ENCODE measurements at regions not wholly inside any gene's neighbourhood (a gene's known extent, or its start where the extent isn't known, plus 50 kb on each side); places are given as distances from the start of the nearest gene placed in this dataset.
"Not testable (repeated sequence)": the region's sequence is repeated elsewhere in the genome, so short reads cannot be mapped to it uniquely, and the experiment has no call there.

DNA sequence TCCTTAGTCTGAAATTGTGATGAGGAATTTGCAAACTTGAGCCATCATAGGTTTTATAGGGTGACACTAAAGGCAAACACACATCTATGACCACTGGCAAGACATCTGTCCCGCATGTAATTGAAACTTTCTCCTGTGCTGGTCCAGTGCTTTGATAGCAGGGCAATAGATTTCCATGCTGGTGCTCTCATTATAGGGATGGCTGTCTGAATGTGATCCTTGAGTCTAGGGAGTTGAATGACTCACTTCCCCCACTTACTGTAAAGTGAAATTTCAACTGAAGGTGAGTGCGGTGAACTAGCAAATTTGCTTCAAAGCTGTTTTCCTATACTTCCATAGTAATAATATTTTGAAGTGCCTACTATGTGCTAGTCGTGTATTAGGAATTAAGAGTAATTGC is 1630.0 kb downstream of the STIM2 start:
- no peak for DNase-seq (ENCODE audit: extremely low read depth, low read depth)

DNA sequence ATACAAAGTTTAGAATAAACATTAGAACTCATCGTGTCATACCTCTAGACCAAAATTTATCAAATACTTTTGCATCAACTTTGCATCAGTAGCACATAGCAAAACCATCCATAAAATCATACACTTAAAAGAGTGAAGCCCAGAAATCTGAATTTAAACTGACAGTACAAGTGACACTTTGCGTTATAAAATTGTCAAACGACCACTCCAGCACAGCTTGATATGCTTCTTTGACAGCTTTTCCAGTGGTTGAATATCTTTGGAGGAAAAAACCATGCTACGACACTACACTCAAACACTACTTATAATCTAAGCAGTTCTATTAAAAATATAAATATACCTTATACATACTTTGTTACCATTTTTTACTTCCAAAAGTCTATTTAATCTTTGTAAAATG is 1644.4 kb downstream of the STIM2 start:
- DNase-seq (ENCODE audit: extremely low read depth, low read depth) = no peak

DNA sequence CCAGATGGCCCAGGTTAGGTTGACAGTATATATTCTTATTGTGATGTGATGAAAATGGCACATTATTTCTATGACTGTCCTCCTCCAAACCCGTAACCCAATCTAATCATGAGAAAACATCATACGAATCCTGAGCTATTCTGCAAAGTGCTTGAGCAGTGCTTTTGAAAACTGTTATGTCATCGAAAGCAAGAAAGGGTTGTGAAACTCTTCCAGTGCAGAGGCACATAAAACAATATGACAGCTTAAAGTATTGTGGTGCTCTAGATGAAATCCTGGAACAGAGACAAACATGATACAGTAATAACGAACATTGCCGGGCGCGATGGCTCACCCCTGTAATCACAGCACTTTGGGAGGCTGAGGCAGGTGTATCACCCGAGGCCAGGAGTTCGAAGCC is 1648.0 kb downstream of the STIM2 start:
- DNase-seq (ENCODE audit: extremely low read depth, low read depth) = no peak

DNA sequence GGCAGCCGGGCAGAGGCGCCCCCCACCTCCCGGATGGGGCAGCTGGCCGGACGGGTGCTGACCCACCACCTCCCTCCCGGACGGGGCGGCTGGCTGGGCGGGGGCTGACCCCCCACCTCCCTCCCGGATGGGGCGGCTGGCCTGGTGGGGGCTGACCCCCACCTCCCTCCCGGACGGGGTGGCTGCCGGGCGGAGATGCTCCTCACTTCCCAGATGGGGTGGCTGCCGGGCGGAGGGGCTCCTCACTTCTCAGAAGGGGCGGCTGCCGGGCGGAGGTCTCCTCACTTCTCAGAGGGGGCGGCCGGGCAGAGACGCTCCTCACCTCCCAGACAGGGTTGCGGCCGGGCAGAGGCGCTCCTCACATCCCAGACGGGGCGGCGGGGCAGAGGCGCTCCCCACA is 1654.1 kb downstream of the STIM2 start:
- not testable (repeated sequence) for DNase-seq (ENCODE audit: extremely low read depth, low read depth)

DNA sequence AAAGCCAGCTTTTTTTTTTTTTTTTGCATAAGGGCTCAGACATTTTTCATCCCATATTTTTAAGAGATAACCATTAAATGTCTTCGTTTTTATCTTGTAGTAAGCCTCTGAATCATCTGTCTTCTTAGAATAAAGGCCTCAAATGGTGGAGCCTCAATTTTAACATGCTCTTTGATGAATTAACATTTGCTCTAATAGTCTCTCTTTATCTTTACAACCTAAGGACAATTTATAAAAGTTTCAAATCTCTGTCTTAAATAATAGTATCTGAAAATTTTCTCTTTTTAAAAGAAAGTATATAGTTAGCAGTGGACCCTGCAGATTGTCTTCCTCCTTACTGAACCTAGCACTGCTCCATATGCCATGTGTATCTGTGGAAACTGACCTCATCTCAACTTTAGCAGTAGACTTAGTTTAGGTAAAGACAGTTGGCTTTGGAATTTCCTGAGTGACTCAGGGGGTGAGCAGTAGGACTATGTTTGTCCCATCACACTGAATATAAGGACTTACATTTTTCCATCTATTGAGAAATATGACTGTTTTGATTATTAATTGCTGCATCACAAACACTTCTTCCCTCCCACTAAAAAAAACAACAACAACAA is 1658.0 kb downstream of the STIM2 start:
- no peak for DNase-seq (ENCODE audit: extremely low read depth, low read depth)

DNA sequence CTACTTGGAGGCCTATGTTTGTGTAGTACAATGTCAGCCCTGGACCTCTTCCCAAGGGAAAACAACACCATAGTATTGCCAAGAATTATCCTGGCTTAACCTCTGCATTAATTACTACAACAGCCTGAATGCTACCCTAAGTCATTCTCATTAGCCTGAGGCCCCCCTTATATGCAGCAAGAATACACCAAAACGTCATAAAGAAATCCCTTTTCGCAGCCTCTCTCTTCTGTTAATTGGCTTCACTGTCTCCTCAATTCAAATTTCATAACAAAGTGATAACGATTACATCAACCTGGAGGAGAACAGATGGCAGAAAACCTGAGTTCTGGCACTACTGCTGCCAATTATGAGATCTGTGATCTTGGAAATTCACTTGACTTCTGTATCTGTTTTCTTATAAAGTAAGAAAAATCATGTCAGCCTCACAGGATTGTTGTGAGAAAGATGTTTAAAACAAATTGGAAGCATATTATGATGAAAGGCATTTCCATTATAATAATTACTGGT is 1663.1 kb downstream of the STIM2 start:
- no peak for DNase-seq (ENCODE audit: extremely low read depth, low read depth)

DNA sequence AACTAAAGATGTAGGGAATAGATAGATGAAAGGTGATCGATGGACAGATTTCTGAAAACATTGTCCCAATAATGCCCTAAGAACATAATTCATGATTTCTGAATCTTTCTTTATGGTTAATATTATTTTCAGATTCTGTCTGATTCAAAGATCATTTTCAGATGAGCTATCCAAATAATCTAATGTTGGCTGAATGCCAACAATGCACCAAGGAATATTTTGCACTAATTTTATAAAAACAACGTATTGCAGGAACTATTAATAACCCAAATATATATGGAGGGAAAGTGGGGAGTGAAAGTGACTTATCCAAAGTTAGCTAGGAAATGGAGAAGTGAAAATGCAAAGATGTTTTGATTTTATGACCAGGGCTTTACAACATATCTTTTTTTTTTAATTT is 1675.5 kb downstream of the STIM2 start:
- no peak for DNase-seq (ENCODE audit: extremely low read depth, low read depth)

DNA sequence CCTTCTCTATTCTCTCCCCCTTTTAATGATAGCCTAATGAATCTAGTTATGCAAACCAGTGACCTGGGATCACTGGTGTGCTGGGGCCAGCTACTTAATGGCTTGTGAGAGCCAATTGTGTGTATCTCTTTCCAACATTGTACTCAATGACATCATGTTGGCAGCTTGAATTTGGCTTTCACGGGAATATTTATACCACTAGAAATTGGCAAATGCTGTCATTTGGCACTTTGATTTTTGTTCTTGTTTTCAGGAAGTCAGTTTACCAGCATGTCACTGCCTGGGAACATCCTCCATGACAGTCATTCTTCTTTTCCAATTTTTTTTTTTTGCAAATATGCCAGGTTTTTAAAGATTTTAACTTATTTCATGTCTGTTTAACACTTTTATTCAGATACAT is 1685.3 kb downstream of the STIM2 start:
- no peak for DNase-seq (ENCODE audit: extremely low read depth, low read depth)

DNA sequence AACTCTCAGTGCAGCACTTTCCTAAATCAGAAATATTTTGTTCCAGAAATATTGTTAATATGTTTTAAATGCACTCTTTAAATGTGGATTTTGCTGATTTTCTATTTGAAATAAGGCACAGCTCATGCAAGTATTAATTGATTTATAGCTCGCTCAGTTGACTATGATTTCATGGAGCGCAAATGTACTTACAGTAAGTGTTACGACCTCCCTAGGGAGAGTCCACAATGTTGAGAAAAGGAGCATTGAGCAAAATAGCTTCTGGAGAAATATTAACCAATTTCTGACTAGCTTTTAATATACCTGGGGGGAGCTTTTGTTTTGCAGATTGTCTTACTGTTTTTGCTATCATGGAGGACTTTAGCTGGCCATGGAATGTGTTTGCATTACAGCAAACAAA is 1687.5 kb downstream of the STIM2 start:
- no peak for DNase-seq (ENCODE audit: extremely low read depth, low read depth)

DNA sequence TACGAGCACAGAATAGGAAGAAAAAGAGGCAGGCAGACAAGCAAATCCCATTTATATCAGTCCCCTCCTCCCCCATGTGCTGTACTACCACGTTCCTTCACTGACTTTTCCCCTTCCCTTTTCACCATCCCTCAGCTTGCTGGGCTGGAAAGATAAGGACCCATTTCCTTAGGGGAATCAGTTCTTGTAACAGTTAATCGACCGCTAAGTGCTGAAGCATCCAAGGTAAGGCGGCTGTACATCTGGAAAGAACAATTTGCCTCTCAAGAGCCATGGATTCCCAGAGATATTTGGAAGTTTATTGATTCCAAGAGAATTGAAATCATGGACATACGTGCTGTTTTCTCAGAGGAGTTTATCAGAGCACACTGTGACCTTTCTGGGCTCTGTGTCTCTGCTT is 1688.0 kb downstream of the STIM2 start:
- no peak for DNase-seq (ENCODE audit: extremely low read depth, low read depth)

DNA sequence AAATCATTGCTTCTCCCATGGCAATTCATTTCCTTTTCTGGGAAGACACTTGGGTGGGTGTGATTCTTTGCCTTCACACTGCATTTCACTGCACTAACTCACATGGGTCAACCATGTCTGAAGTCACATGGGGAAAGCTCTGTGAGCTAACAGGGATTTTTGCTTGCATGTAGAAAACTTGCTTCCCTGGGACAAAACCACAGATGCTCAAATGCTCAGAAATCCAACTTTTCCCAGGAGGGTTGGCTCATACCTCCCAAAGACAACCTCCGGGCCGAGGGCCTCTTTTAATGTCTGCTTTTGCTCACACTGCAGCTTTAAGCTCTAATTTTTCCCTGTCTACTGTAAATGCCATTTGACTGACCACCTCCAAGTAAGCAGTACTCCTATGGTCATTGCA is 1695.2 kb downstream of the STIM2 start:
- DNase-seq (ENCODE audit: extremely low read depth, low read depth) = no peak

DNA sequence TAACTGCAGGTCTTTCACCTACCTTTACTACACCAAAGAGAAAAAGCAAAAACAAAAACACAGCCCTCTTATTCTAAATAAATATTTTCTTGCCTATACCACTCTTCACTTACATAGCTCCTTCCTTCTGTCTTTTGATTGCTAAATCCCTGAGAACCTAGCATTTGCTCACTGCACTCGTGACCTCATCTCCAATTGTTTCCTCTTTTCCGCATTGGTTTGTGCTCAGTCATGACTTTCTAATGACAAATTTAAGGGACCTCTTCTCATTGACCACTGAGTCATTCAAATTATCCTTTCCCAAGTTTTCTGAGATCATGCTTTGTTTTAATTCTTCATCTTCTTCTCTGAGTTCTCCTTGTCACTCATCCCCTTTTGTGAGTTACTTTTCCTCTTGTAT is 1697.1 kb downstream of the STIM2 start:
- no peak for DNase-seq (ENCODE audit: extremely low read depth, low read depth)

DNA sequence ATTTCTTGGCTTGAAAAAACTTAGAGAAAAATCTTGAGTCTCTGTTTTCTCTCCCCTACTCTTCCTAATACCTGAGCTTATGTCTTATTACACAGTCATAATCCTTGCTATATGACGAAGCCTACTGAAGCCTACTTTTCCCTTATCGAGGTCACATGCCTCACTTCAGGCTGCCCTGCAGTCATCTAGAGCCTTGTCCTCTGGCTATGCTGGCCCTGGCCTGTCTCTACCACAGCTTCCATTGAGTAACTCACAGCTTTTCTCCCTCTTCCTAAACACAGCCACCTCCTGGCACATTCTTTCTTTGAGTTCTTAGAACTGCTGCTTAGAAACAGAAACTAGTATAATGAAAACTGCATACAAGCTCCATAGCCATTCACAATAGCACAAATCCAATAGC is 1698.3 kb downstream of the STIM2 start:
- no peak for DNase-seq (ENCODE audit: extremely low read depth, low read depth)

DNA sequence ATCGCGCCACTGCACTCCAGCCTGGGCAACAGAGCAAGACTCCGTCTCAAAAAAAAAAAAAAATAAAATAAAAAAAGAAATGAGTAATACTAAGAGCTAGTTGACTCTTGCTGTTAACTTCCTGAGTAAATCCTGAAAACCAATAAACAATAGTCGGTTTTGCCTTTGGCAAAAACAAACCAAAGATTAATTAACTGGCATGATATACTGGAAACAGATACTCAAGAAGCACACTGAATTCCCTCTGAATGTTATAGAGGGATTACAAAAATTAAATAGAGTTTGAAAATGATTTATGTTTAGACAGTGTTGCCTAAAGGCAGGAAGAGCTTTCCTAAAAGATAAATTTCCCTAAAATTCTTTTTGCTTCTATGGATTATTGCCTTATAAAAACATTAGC is 1702.3 kb downstream of the STIM2 start:
- no peak for DNase-seq (ENCODE audit: extremely low read depth, low read depth)

DNA sequence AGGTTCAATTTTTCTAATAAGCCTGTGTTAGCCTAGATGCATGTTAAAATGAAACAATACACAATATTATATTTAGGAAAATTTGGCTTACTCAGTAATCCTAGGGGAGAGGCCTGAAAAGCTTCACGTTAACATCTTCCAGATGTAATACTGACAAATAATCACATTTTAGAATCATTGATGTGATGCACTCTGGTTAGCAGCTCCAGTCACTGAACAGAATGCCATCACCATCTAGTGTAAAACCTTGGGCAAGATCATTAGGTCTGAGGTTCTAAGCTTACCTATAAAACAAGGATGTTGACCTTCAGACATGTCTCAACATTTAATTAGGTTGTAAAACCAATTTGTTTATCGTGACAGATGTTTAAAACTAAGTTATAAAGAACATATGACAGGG is 1704.8 kb downstream of the STIM2 start:
- no peak for DNase-seq (ENCODE audit: extremely low read depth, low read depth)

DNA sequence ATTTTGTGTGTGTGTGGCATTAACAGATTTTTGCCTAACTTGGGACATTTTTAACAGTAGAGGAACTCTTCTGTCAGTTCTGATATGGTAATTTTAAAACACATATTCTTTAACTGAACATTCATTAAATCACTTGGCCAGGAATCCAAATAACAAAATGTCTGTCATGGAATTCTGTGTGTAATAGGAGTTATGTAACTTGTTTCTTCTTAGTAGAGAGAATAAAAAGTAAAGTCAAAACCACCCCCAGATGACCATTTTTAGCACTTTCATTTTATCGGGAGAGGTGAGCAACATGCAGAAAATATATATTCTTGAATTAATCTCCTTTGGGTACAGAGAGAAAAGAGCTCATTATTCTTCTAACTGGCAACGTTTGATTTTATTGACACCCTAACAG is 1740.3 kb downstream of the STIM2 start:
- DNase-seq (ENCODE audit: extremely low read depth, low read depth) = no peak

DNA sequence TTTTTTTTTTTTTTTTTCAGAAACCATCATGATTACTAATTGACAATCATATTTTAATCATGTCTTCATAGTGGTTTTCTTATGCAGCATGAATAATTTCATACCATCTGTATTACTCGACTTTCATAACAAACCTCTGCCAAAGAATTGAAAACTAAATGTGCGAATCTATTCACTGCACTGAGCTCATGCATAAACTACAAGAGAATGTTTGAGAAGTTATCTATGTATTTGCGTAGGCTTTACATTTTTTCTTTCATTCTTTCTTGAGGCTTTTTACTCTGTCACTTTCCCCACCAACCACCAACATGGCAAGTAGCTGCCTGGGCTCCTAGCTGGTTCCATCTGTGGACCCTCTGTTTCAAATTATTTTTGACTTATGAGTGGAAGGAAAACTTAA is 1761.0 kb downstream of the STIM2 start:
- no peak for DNase-seq (ENCODE audit: extremely low read depth, low read depth)

DNA sequence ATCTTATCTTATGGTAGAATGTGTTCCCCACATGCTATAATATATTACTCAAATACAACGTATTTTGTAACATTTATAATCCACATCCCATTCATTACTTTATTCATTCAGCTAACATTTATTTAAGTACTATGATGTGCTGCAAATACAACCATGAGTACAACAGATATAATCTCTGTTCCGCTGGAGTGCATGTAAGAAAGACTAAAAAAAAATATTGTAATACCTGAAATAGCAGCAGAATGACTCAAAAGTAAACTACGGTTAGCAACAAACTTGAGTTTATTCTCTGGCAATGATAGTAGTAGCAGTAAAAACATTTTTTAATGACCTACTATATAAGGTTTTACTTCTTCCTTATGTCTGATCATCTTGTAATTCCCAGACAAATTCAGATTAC is 1776.3 kb downstream of the STIM2 start:
- no peak for DNase-seq (ENCODE audit: extremely low read depth, low read depth)

DNA sequence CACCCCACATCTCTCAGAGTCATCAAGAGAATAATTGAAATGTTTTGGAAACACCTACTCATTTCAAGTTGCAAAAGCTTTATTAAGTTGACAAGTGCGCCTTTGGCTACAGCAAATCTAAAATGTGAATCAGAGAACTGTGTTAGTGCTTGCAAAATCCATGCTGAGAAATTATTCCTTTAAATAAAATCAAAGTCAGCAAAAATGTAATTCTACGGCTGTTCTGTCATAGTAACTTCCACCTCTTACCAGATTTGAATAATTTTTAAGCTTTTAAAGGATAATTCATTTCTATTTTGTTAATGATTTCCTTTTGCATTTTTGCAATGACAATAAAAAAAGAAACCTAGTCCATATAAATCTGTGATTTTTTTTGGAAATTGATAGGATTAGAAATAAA is 1779.1 kb downstream of the STIM2 start:
- no peak for DNase-seq (ENCODE audit: extremely low read depth, low read depth)

DNA sequence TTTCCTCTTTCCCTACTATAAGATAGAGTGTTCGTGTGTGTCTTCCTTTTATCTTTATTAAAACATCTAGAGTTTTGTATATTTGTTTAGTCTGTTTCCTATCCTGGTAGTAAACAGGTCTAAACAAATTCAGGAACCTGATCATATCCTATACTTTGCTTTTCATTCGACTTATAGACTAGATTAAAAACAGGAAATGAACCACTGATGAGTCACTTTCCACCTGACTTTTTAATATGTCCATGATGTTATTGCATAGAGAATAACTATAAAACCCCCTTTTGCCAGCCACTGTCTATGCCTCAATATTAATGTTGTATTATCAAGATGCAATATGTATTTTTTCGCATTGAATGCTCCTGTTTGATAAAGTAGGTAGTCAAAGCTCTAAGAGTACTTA is 1794.0 kb downstream of the STIM2 start:
- no peak for DNase-seq (ENCODE audit: extremely low read depth, low read depth)

DNA sequence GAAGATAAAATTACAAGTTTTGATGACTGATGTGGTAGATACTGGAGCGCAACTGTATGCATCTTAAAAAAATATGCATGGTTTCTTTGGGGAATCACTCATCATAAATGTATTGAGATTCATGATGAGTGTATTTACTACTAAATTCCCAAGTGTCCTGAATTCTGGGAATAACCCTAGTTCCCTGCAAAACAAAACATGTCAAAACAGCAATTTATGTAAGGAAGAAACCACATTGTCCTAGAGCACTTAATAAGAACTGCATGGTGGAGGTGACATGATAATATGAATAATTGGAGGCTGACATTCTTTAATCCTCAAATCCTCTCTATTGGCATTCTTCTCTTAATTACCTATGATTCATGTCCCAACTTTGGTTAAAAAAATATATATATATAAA is 1804.7 kb downstream of the STIM2 start:
- no peak for DNase-seq (ENCODE audit: extremely low read depth, low read depth)

DNA sequence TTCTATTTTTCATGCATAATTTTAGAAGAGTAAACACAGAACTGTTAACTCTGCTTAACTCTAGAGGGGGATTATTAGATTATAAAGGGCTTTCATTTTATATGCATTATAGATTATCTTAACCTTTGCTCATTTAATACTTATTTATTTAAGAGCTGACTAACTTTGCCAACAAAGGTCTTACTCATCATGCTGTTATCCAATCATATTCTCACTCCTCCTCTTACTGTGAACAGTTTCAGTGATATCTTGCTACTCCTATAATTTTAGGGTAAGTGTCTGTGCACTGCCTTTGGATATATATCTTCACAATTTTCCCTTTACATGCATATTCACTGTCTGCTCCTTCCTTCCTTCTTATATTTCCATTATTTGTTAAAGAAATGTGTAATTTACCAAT is 1814.9 kb downstream of the STIM2 start:
- no peak for DNase-seq (ENCODE audit: extremely low read depth, low read depth)

DNA sequence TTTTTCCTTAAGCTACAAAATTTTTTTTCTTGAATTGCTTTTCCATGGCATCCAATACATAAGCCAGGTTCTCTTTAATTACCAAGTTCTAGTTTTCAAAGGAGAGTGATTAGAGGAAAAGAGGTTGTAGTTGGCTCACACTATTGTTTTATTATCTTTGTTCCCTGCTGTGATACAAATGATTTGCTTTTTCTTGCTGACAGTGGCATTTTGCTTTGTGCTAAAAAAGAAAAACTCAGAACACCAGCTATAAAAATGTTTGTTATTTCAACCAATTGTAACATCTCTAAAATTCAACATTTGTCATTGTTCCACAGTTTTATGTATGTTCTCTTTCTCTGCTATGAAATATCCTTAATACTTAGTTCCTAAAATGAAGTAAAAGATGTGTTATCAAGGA is 1817.2 kb downstream of the STIM2 start:
- DNase-seq (ENCODE audit: extremely low read depth, low read depth) = no peak
